ENCODE measurements at regions not wholly inside any gene's neighbourhood (a gene's known extent, or its start where the extent isn't known, plus 50 kb on each side); places are given as distances from the start of the nearest gene placed in this dataset.

GRCh38 chr6:153625089-153625488 is 414.0 kb upstream of the OPRM1 start:
- TF ChIP-seq POLR2AphosphoS5 (IDR thresholded peaks at IDR 0.05) (no peak), POLR2A (IDR thresholded peaks at IDR 0.05) (no peak)
- TF ChIP-seq, protein P1, sequence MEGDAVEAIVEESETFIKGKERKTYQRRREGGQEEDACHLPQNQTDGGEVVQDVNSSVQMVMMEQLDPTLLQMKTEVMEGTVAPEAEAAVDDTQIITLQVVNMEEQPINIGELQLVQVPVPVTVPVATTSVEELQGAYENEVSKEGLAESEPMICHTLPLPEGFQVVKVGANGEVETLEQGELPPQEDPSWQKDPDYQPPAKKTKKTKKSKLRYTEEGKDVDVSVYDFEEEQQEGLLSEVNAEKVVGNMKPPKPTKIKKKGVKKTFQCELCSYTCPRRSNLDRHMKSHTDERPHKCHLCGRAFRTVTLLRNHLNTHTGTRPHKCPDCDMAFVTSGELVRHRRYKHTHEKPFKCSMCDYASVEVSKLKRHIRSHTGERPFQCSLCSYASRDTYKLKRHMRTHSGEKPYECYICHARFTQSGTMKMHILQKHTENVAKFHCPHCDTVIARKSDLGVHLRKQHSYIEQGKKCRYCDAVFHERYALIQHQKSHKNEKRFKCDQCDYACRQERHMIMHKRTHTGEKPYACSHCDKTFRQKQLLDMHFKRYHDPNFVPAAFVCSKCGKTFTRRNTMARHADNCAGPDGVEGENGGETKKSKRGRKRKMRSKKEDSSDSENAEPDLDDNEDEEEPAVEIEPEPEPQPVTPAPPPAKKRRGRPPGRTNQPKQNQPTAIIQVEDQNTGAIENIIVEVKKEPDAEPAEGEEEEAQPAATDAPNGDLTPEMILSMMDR (IDR thresholded peaks at IDR 0.05) = no peak

Data from breast epithelium (tissue), 3 donors.